Urothelium cell line (cell line): ENCODE measurements at regions not wholly inside any gene's neighbourhood (a gene's known extent, or its start where the extent isn't known, plus 50 kb on each side); places are given as distances from the start of the nearest gene placed in this dataset.

Experiments
- DNase-seq: peaks from one replicate; pipeline ENCODE4 v3.0.0; 2011; ENCODE audit warnings: low spot score, mixed read lengths
- FAIRE-seq: peaks from 2 replicates; lab custom pipeline; 2011; peaks lifted over from hg19 to GRCh38; lab: Jason Lieb, UNC

GRCh38 chr11:116567721-116568242 is 205.0 kb downstream of the BUD13 start:
- FAIRE-seq: no peak
- no peak for DNase-seq

- DNase-seq (no peak), FAIRE-seq (no peak)
Observed at GRCh38 chr11:116563712-116564047, 209.1 kb downstream of the BUD13 start.

- DNase-seq (peak; percentile 75), FAIRE-seq (peak; percentile 89)
Observed at GRCh38 chr11:116563028-116563711, 209.6 kb downstream of the BUD13 start.

GRCh38 chr11:116560589-116560988 is 212.2 kb downstream of the BUD13 start:
- DNase-seq (no peak), FAIRE-seq (no peak)

- no peak for FAIRE-seq
- DNase-seq: peak; percentile 71
Observed at GRCh38 chr11:116558504-116559211, 214.1 kb downstream of the BUD13 start.

- DNase-seq (peak; percentile 26), FAIRE-seq (no peak)
Observed at GRCh38 chr11:116557282-116557681, 215.5 kb downstream of the BUD13 start.

GRCh38 chr11:116556483-116556882 is 216.3 kb downstream of the BUD13 start:
- no peak for FAIRE-seq
- DNase-seq: no peak

- DNase-seq: no peak
- no peak for FAIRE-seq
Observed at GRCh38 chr11:116553482-116553881, 219.3 kb downstream of the BUD13 start.

GRCh38 chr11:116551576-116551975 is 221.2 kb downstream of the BUD13 start:
- DNase-seq: no peak
- FAIRE-seq: no peak

- no peak for DNase-seq
- no peak for FAIRE-seq
Observed at GRCh38 chr11:116548256-116548655, 224.5 kb downstream of the BUD13 start.

- FAIRE-seq (no peak), DNase-seq (no peak)
Observed at GRCh38 chr11:116547571-116547970, 225.2 kb downstream of the BUD13 start.

GRCh38 chr11:116545912-116546311 is 226.9 kb downstream of the BUD13 start:
- DNase-seq (no peak), FAIRE-seq (no peak)

GRCh38 chr11:116544721-116545120 is 228.1 kb downstream of the BUD13 start:
- DNase-seq (no peak), FAIRE-seq (no peak)

GRCh38 chr11:116543911-116544475 is 228.8 kb downstream of the BUD13 start:
- FAIRE-seq (peak; percentile 62), DNase-seq (no peak)

GRCh38 chr11:116543099-116543498 is 229.7 kb downstream of the BUD13 start:
- DNase-seq: no peak
- FAIRE-seq: no peak

GRCh38 chr11:116542406-116542805 is 230.4 kb downstream of the BUD13 start:
- no peak for DNase-seq
- FAIRE-seq: peak; percentile 62

- no peak for DNase-seq
- no peak for FAIRE-seq
Observed at GRCh38 chr11:116541460-116541859, 231.3 kb downstream of the BUD13 start.

- DNase-seq: no peak
- FAIRE-seq: no peak
Observed at GRCh38 chr11:116540645-116541304, 232.0 kb downstream of the BUD13 start.

- FAIRE-seq: no peak
- DNase-seq: no peak
Observed at GRCh38 chr11:116539836-116540418, 232.9 kb downstream of the BUD13 start.

- FAIRE-seq (no peak), DNase-seq (no peak)
Observed at GRCh38 chr11:116539211-116539610, 233.6 kb downstream of the BUD13 start.

- DNase-seq: no peak
- FAIRE-seq: no peak
Observed at GRCh38 chr11:116538677-116539076, 234.1 kb downstream of the BUD13 start.
